ENCODE measurements at regions not wholly inside any gene's neighbourhood (a gene's known extent, or its start where the extent isn't known, plus 50 kb on each side); places are given as distances from the start of the nearest gene placed in this dataset.
"Not testable (repeated sequence)": the region's sequence is repeated elsewhere in the genome, so short reads cannot be mapped to it uniquely, and the experiment has no call there.

GRCh38 chr4:17232566-17233253 is 279.2 kb downstream of the QDPR start:
- Histone ChIP-seq H3F3A (ENCODE audit: control insufficient read depth, insufficient read depth) (no peaks in the 10 kb centered on the region), H3K4me2 (ENCODE audit: low read length) (no peak overlapping the region), H3K27me3 (ENCODE audit: control insufficient read depth, low read length) (no peaks in the 10 kb centered on the region), H3K27ac (ENCODE audit: low read depth, low read length) (no peak overlapping the region), H3K4me1 (ENCODE audit: control insufficient read depth, low read length) (no peaks in the 10 kb centered on the region), H3K9me3 (ENCODE audit: control insufficient read depth, insufficient read depth, low read length) (no peaks in the 10 kb centered on the region), H4K20me1 (ENCODE audit: control insufficient read depth, insufficient read depth, low read depth, low read length) (no peaks in the 10 kb centered on the region), H3K79me2 (ENCODE audit: control insufficient read depth, low read length) (no peaks in the 10 kb centered on the region), H3K36me3 (ENCODE audit: control insufficient read depth, low read length) (no peaks in the 10 kb centered on the region), H3K9me2 (replicated peaks; ENCODE audit: control insufficient read depth, low read length) (no peaks in the 10 kb centered on the region), H3K4me3 (ENCODE audit: low read length) (no peak overlapping the region)
- TF ChIP-seq EZH2phosphoT487 (IDR thresholded peaks at IDR 0.05; ENCODE audit: borderline replicate concordance, low read length) (no peak), CTCF (IDR thresholded peaks at IDR 0.05; ENCODE audit: low read depth, low read length, poor library complexity, severe bottlenecking) (no peak)

GRCh38 chr4:17231880-17232475 is 279.9 kb downstream of the QDPR start:
- H3K36me3 ChIP-seq (ENCODE audit: control insufficient read depth, low read length); H3K4me1 ChIP-seq (ENCODE audit: control insufficient read depth, low read length); H3K4me2 ChIP-seq (ENCODE audit: low read length); H3K27ac ChIP-seq (ENCODE audit: low read depth, low read length); H3K27me3 ChIP-seq (ENCODE audit: control insufficient read depth, low read length); H3K9me3 ChIP-seq (ENCODE audit: control insufficient read depth, insufficient read depth, low read length); H3K4me3 ChIP-seq (ENCODE audit: low read length); H3K9me2 ChIP-seq (replicated peaks; ENCODE audit: control insufficient read depth, low read length); H4K20me1 ChIP-seq (ENCODE audit: control insufficient read depth, insufficient read depth, low read depth, low read length); H3F3A ChIP-seq (ENCODE audit: control insufficient read depth, insufficient read depth); H3K79me2 ChIP-seq (ENCODE audit: control insufficient read depth, low read length): not testable (repeated sequence)

DNA sequence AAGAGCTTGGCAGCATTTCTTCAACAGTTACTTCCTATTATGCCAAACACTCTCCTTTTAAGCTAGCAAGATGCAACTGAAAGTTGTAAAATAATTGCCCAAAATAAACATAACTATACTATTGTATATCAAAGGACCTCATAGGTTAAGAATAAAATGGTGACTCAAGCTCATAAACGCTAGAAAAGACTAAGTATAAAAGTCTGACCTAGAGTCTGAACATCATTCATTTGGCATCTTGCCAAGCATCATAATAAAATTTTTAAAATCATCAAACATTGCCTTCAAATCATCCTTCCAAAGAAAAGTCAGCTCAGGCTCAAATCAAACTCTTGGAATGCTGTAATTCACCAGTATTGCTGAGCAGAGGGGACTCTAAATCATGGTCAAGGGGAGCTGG is 281.2 kb downstream of the QDPR start:
- no peaks in the 10 kb centered on the region for H3K36me3 ChIP-seq (ENCODE audit: control insufficient read depth, low read length)
- H4K20me1 ChIP-seq (ENCODE audit: control insufficient read depth, insufficient read depth, low read depth, low read length), result no peaks in the 10 kb centered on the region
- H3K4me3 ChIP-seq (ENCODE audit: low read length), result no peak overlapping the region
- H3K27ac ChIP-seq (ENCODE audit: low read depth, low read length), result no peak overlapping the region
- no peak overlapping the region for H3K4me2 ChIP-seq (ENCODE audit: low read length)
- H3K9me2 ChIP-seq (replicated peaks; ENCODE audit: control insufficient read depth, low read length), result no peaks in the 10 kb centered on the region
- TF ChIP-seq CTCF (IDR thresholded peaks at IDR 0.05; ENCODE audit: low read depth, low read length, poor library complexity, severe bottlenecking) (no peak), EZH2phosphoT487 (IDR thresholded peaks at IDR 0.05; ENCODE audit: borderline replicate concordance, low read length) (no peak)
- H3K4me1 ChIP-seq (ENCODE audit: control insufficient read depth, low read length), result no peaks in the 10 kb centered on the region
- no peaks in the 10 kb centered on the region for H3K27me3 ChIP-seq (ENCODE audit: control insufficient read depth, low read length)
- no peaks in the 10 kb centered on the region for H3K9me3 ChIP-seq (ENCODE audit: control insufficient read depth, insufficient read depth, low read length)
- no peaks in the 10 kb centered on the region for H3K79me2 ChIP-seq (ENCODE audit: control insufficient read depth, low read length)
- H3F3A ChIP-seq (ENCODE audit: control insufficient read depth, insufficient read depth), result no peaks in the 10 kb centered on the region

DNA sequence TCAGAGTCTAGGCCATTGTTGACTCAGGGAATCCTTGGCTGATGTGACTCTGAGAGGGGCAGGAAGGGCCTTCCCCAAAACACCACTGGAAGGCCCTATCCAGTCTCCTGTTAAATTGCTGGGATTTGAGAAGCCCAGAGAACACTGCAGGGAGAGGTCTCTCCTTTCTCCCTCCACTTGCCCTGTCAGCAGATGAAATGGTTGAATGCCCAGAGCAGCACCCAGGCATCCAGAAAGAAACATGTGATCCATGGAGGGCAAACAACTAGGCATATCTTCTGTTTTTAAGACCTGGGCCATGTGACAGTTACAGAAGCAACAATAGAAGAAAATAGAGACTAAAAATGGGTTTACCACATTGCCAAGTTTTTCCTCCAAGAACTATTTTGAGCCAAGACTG is 291.1 kb downstream of the QDPR start:
- H3K79me2 ChIP-seq (ENCODE audit: control insufficient read depth, low read length), result no peaks in the 10 kb centered on the region
- no peaks in the 10 kb centered on the region for H3K36me3 ChIP-seq (ENCODE audit: control insufficient read depth, low read length)
- H3K9me2 ChIP-seq (replicated peaks; ENCODE audit: control insufficient read depth, low read length), result no peaks in the 10 kb centered on the region
- no peak overlapping the region for H3K4me2 ChIP-seq (ENCODE audit: low read length)
- no peaks in the 10 kb centered on the region for H3K9me3 ChIP-seq (ENCODE audit: control insufficient read depth, insufficient read depth, low read length)
- no peak overlapping the region for H3K4me3 ChIP-seq (ENCODE audit: low read length)
- H3K27ac ChIP-seq (ENCODE audit: low read depth, low read length), result no peak overlapping the region
- no peaks in the 10 kb centered on the region for H3F3A ChIP-seq (ENCODE audit: control insufficient read depth, insufficient read depth)
- H4K20me1 ChIP-seq (ENCODE audit: control insufficient read depth, insufficient read depth, low read depth, low read length), result no peaks in the 10 kb centered on the region
- no peaks in the 10 kb centered on the region for H3K27me3 ChIP-seq (ENCODE audit: control insufficient read depth, low read length)
- TF ChIP-seq CTCF (IDR thresholded peaks at IDR 0.05; ENCODE audit: low read depth, low read length, poor library complexity, severe bottlenecking) (no peak), EZH2phosphoT487 (IDR thresholded peaks at IDR 0.05; ENCODE audit: borderline replicate concordance, low read length) (no peak)
- no peaks in the 10 kb centered on the region for H3K4me1 ChIP-seq (ENCODE audit: control insufficient read depth, low read length)

Measured in DOHH2 (cell line).